ENCODE measurements at regions not wholly inside any gene's neighbourhood (a gene's known extent, or its start where the extent isn't known, plus 50 kb on each side); places are given as distances from the start of the nearest gene placed in this dataset.

DNA sequence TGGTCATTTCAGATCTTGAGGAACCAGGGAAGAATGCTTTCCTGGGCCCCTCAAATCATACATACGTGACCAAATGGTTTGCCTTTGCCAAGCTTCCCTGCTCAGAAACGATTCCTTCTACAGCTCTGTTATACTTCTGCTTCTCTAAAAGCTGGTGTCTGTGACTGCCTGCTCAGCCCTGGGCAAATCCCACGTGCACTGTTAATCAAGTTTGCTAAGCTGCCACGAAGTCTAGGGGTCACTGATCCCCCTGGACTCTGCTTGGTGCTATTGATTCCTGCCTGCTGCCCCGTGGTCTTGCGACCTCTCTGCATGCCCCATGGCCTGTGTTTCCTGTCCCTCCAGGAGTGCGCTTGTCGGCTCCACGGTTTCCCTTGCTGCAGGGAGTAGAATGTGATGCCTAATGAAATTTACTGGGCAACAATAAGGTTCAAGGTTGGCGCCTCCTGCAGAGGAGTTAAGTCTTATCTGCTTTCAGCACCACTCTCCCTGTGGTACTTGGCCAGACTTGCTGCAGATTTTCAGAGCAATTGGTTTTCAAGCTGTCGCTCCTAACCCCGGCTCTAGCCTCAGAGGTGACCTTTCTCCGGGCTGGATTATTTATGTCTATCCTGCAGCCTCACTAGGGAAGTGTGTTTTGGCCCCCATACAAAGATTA lies 201.6 kb upstream of the FZD8 start:
- TF ChIP-seq YY1 (IDR thresholded peaks at IDR 0.05; ENCODE audit: insufficient read depth, insufficient read length) (no peak), ZNF274 (IDR thresholded peaks at IDR 0.05; ENCODE audit: low read depth, low read length) (no peak)

Data from NT2/D1 (cell line).